ENCODE measurements at regions not wholly inside any gene's neighbourhood (a gene's known extent, or its start where the extent isn't known, plus 50 kb on each side); places are given as distances from the start of the nearest gene placed in this dataset.

DNA sequence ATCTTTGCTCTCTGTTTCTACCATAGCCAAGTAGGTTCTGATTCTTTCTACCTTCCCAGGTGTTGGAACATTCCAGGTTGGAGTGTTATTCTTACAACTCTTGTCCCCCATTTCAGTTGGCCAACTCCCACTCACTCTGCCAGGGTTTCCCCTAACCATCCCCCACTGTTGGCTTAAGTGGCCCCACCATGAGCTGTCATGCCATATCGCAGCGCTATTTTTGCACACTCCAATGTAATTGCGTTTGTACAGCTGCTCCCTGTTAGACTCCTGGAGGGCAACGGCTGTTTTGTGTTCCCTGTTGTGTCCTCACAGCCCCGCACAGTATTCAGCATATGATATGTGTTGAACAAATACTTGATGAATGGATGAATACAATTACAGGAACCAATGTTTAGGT lies 117.7 kb upstream of the ETS2 start:
- BruUV-seq (replicated peaks), result no TSS peak
- Histone ChIP-seq H3K9ac (replicated peaks; ENCODE audit: extremely low read depth, insufficient read depth, low read length) (no peak overlapping the region), H3K4me1 (ENCODE audit: control insufficient read depth, extremely low read depth, insufficient read depth, low read length) (peaks cover 9% of the 10 kb centered on the region), H3K4me3 (replicated peaks in 1 of 3; ENCODE audit: insufficient read depth in 1 of 3, low read depth in 1 of 3, low read length in 3 of 3) (no peak overlapping the region), H2AFZ (ENCODE audit: low read depth, low read length) (no peak overlapping the region), H3K79me2 (ENCODE audit: control insufficient read depth, insufficient read depth, low read length) (no peaks in the 10 kb centered on the region), H3K4me2 (ENCODE audit: insufficient read depth, low read length) (no peak overlapping the region), H3K9me1 (replicated peaks; ENCODE audit: control insufficient read depth, extremely low read depth, insufficient read depth, low read length) (no peaks in the 10 kb centered on the region), H3K27me3 (ENCODE audit: control insufficient read depth in 2 of 2, insufficient read depth in 2 of 2, low read length in 2 of 2) (peaks cover 8 to 13% of the 10 kb centered on the region in 2 experiments), H3K36me3 (ENCODE audit: control insufficient read depth in 2 of 2, extremely low read depth in 1 of 2, insufficient read depth in 2 of 2, low read length in 2 of 2) (no peaks in the 10 kb centered on the region), H3K27ac (ENCODE audit: insufficient read depth, low read depth, low read length) (no peak overlapping the region), H3K9me3 (replicated peaks; ENCODE audit: control insufficient read depth, insufficient read depth, low read length) (no peaks in the 10 kb centered on the region), H4K20me1 (replicated peaks; ENCODE audit: control insufficient read depth, extremely low read depth, insufficient read depth, low read length) (no peaks in the 10 kb centered on the region)
- CTCF ChIA-PET, result interaction anchor here (0.9 kb wide), 1 partner anchor 19 kb away, joined by 3 read pairs; no protein-coding TSS in a partner anchor
- DNase-seq (ENCODE audit: low read depth, low spot score), result no peak
- no peak for FAIRE-seq
- POLR2A ChIA-PET, result no interaction called here
- dilution Hi-C loops (cut with MboI; ENCODE audit: extremely low pct_ligation_motif_present, low sequenced_read_pairs) (no loop called here), intact Hi-C loops (cut with micrococcal nuclease) (no loop called here)
- TF ChIP-seq POLR2A (IDR thresholded peaks at IDR 0.05; ENCODE audit: low read depth, low read length) (no peak), MYC (IDR thresholded peaks at IDR 0.05; ENCODE audit: low read depth, low read length) (no peak), EZH2 (IDR thresholded peaks at IDR 0.05; ENCODE audit: borderline replicate concordance, low read depth, low read length, severe bottlenecking) (no peak), GATA2 (IDR thresholded peaks at IDR 0.05; ENCODE audit: insufficient read depth, insufficient read length, low read depth, low read length) (no peak), FOS (IDR thresholded peaks at IDR 0.05; ENCODE audit: borderline replicate concordance, insufficient read depth, low read length) (no peak), JUN (IDR thresholded peaks at IDR 0.05; ENCODE audit: borderline replicate concordance, insufficient read depth, insufficient read length, low read depth) (no peak), POLR2AphosphoS5 (IDR thresholded peaks at IDR 0.05; ENCODE audit: insufficient read depth, low read depth, low read length) (no peak)
- TF ChIP-seq, protein P1, sequence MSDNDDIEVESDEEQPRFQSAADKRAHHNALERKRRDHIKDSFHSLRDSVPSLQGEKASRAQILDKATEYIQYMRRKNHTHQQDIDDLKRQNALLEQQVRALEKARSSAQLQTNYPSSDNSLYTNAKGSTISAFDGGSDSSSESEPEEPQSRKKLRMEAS (IDR thresholded peaks at IDR 0.05; ENCODE audit: insufficient read depth, insufficient read length), result no peak
- TF ChIP-seq, protein P2, sequence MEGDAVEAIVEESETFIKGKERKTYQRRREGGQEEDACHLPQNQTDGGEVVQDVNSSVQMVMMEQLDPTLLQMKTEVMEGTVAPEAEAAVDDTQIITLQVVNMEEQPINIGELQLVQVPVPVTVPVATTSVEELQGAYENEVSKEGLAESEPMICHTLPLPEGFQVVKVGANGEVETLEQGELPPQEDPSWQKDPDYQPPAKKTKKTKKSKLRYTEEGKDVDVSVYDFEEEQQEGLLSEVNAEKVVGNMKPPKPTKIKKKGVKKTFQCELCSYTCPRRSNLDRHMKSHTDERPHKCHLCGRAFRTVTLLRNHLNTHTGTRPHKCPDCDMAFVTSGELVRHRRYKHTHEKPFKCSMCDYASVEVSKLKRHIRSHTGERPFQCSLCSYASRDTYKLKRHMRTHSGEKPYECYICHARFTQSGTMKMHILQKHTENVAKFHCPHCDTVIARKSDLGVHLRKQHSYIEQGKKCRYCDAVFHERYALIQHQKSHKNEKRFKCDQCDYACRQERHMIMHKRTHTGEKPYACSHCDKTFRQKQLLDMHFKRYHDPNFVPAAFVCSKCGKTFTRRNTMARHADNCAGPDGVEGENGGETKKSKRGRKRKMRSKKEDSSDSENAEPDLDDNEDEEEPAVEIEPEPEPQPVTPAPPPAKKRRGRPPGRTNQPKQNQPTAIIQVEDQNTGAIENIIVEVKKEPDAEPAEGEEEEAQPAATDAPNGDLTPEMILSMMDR (IDR thresholded peaks at IDR 0.05; ENCODE audit: extremely low read depth in 1 of 2, insufficient read depth in 1 of 2, low read depth in 1 of 2, low read length in 2 of 2), result no peak

Measured in endothelial cell of umbilical vein (primary cell).